ENCODE measurements at regions not wholly inside any gene's neighbourhood (a gene's known extent, or its start where the extent isn't known, plus 50 kb on each side); places are given as distances from the start of the nearest gene placed in this dataset.

GRCh38 chr2:23286031-23286757 lies 98.8 kb upstream of the KLHL29 start:
- no peak for TF ChIP-seq EZH2 (IDR thresholded peaks at IDR 0.05; ENCODE audit: borderline replicate concordance, low read depth, low read length, severe bottlenecking)
- no peak for TF ChIP-seq CTCF (IDR thresholded peaks at IDR 0.05; ENCODE audit: borderline replicate concordance, extremely low read depth, low read length, poor library complexity, severe bottlenecking)

All from DND-41 (cell line).